GM13976 (cell line): ENCODE measurements at regions not wholly inside any gene's neighbourhood (a gene's known extent, or its start where the extent isn't known, plus 50 kb on each side); places are given as distances from the start of the nearest gene placed in this dataset.

Source experiments
- DNase-seq: peaks from one replicate; pipeline ENCODE4 v3.0.0; 2012; ENCODE audit warnings: low spot score
- CTCF ChIP-seq: IDR thresholded peaks from 2 replicates; pipeline ENCODE4 v1.5.1; 2012; ENCODE audit warnings: borderline replicate concordance, mild to moderate bottlenecking; ENCODE audit not compliant: insufficient read depth; ENCODE audit errors: extremely low read depth, missing control alignments, control extremely low read depth
- in situ Hi-C: fragments of 300-500 bp; cut with MboI; formaldehyde crosslinking; loops from one replicate; pipeline ENCODE4 v1.12.0; 2022; ENCODE audit warnings: low sequenced_read_pairs, mixed read lengths, inconsistent platforms; ENCODE audit not compliant: unreplicated experiment

DNA sequence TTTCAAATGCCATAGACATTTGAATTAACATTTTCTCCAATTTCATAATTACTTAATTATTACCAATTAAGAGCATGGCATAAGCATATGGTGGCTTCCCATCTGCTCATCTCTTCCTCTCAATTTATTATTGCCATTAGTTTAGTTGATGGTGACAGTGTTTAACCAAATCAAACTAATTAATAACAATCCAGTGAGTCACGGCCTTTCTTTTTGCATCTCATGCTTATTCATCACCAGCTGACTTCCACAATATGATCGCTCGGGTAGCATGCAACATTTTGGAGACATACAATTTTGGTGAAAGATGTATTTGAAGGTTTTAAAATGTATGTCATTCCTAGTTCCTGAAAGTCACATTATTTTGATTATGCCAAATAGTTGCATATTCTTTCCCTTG lies 172.8 kb upstream of the TACR3 start:
- in situ Hi-C loops, result no loop called here
- no peak for DNase-seq
- no peak for TF ChIP-seq CTCF

- TF ChIP-seq CTCF, result no peak
- DNase-seq, result no peak
- in situ Hi-C loops, result no loop called here
Observed at GRCh38 chr4:103887191-103887590, 167.4 kb upstream of the TACR3 start.

DNA sequence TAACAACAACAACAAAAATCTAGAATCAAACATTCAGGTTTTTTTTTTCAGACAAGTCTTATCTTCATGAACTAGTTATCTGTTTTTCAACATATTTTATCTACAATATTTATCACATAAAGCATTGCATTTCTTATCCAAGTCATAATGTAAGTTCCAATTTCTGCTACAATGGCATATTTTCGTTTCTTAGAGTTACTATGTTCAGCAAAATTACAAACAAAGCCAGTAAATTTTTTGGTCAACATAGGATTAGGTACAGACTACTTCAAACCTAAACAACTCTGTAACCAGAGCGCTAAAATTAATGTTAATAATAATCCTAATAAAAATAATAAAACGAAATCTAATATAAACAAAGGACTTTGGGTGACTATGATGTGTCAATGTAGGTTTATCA lies 165.4 kb upstream of the TACR3 start:
- in situ Hi-C loops, result no loop called here
- DNase-seq, result no peak

GRCh38 chr4:103867311-103867710 lies 147.5 kb upstream of the TACR3 start:
- TF ChIP-seq CTCF, result no peak
- in situ Hi-C loops, result no loop called here

More for the DNA sequence above, 165.4 kb upstream of the TACR3 start:
- TF ChIP-seq CTCF, result no peak

DNA sequence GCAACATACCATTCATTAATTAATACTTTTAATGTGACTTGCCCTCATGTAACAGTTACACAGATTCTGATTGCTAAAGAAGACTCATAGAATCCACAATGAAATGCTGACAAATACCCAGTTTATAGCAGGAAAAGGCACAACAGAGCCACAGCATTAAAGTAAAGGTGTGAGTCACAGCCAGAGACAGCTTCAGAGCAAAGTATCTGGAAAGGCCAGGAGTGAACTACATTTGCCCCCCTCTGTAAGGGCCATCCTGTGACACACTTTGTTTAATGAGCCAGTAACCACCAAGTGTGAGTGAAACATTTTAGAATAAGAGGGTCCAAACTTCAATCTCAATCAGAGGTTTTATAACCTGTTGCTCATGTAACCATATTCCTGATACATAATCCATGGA lies 133.8 kb upstream of the TACR3 start:
- TF ChIP-seq CTCF, result no peak
- in situ Hi-C loops, result no loop called here
- no peak for DNase-seq

More at GRCh38 chr4:103867311-103867710, 147.5 kb upstream of the TACR3 start:
- no peak for DNase-seq

DNA sequence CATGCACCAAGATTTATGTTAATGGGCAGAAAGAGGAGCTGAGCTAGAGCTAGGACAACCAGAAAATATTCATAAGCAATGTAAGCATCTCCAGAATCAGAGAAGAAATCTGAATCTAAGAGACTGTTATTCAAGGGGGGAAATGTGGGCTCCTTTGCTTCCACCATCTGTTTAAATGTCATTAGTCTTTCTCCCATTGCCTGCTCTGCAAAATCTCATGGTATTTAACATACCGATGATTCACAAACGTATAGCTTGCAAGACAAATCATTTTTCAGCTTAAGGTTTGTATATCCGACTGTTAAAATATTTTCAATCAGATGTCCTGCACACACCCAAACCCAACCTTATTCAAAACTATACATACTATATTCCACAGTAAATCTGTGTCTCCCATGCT lies 133.4 kb upstream of the TACR3 start:
- in situ Hi-C loops, result no loop called here
- no peak for DNase-seq
- TF ChIP-seq CTCF, result no peak

GRCh38 chr4:103845075-103845474 lies 125.3 kb upstream of the TACR3 start:
- in situ Hi-C loops, result no loop called here
- no peak for TF ChIP-seq CTCF
- DNase-seq, result no peak
